Heart right ventricle (tissue), 16 donors: ENCODE measurements at regions not wholly inside any gene's neighbourhood (a gene's known extent, or its start where the extent isn't known, plus 50 kb on each side); places are given as distances from the start of the nearest gene placed in this dataset.

Experiments used
- ATAC-seq, 8 donors: fragments of 200-7000 bp; cut with Tn5 transposase; one replicate each; pipeline ENCODE4 v1.9.1; 2020; ENCODE audit warnings: mild to moderate bottlenecking in 8 of 8, moderate library complexity in 8 of 8, moderate number of reproducible peaks in 1 of 8
- DNase-seq, 2 donors: peaks; one replicate each; pipeline ENCODE4 v3.0.0-alpha.2; 2020
- H3K27ac ChIP-seq, 10 donors: fragments of 200-600 bp; sonication (generic) in 2 of 10; one replicate each; pipeline versions ENCODE4 v1.5.0 to v1.8.0; 2020 to 2022; ENCODE audit warnings: mild to moderate bottlenecking in 3 of 10
- H3K27me3 ChIP-seq, 7 donors: fragments of 200-600 bp; one replicate each; pipeline ENCODE4 v1.8.0; 2021 to 2022; ENCODE audit warnings: mild to moderate bottlenecking in 2 of 7
- H3K36me3 ChIP-seq, 9 donors: fragments of 200-600 bp; sonication (generic) in 1 of 9; one replicate each; pipeline versions ENCODE4 v1.5.0 to v1.8.0; 2020 to 2022; ENCODE audit warnings: mild to moderate bottlenecking in 2 of 9
- H3K4me1 ChIP-seq, 9 donors: fragments of 200-600 bp; sonication (generic) in 1 of 9; one replicate each; pipeline versions ENCODE4 v1.5.0 to v1.8.0; 2020 to 2022; ENCODE audit warnings: mild to moderate bottlenecking in 4 of 9
- H3K4me3 ChIP-seq, 10 donors: fragments of 200-600 bp; sonication (generic) in 2 of 10; one replicate each; pipeline versions ENCODE4 v1.5.0 to v1.8.0; 2020 to 2022; ENCODE audit warnings: mild to moderate bottlenecking in 7 of 10, moderate library complexity in 2 of 10
- H3K9me3 ChIP-seq, 11 donors: fragments of 200-600 bp in 10 of 11; sonication (generic) in 2 of 11; one replicate each; pipeline versions ENCODE4 v1.5.0 to v1.8.0; 2013 to 2022; ENCODE audit warnings: mild to moderate bottlenecking in 2 of 11, control low read depth in 1 of 11, moderate library complexity in 1 of 11
- WGBS, 2 donors: extraction: QIAGEN DNeasy Blood & Tissue Kit; methylation state at CpG; one replicate each; pipeline ENCODE4 v1.1.7; 2013; ENCODE audit warnings: inconsistent platforms in 1 of 2; 5-methylcytosine and 5-hydroxymethylcytosine counted together
- intact Hi-C, 10 donors: fragments of 100-400 bp; cut with DNase I; formaldehyde crosslinking; loops; one replicate each; pipeline versions ENCODE4 v1.11.1 to v1.14.2; 2022
- TF ChIP-seq, protein P1 (sequence below), 9 donors: fragments of 200-600 bp; sonication (generic) in 2 of 9; IDR thresholded peaks; one replicate each; pipeline versions ENCODE4 v1.5.0 to v1.8.0; 2021 to 2022; ENCODE audit warnings: antibody characterized with exemption in 9 of 9, mild to moderate bottlenecking in 5 of 9, moderate library complexity in 1 of 9
- donor health status: Arrhythmogenic right ventricular cardiomyopathy.
- donor health status: ischemic (EF 13 %, LVEDD 7.1; RV severe dilation, severe dysfunction).
- donor health status: healthy with polysubstance abuse.
- donor health status: DM: no; HTN: yes; CAD: no.
- donor health status: DM: no; HTN: no; CAD: no.
- donor health status: ischemic (EF 25% LVEDD 6.9; RV normal size, moderate dysfunction).
- donor health status: ischemic (EF 25% LVEDD 5.7; RV mildly dilated, moderate dysfunction).
- donor health status: healthy.
- donor health status: DM: yes; HTN: yes; CAD: no.
- donor health status: Ischemic cardiomyopathy.
- donor health status: ischemic (EF 35%, LVEDD 5.7; RV mildly dilated, moderate dysfunction).
- donor health status: nonischemic (EF 11% LVEDD 7.7; RV severe dilation, severe dysfunction).
- donor health status: DM: yes; HTN: yes; CAD: no.
- donor health status: PGD.
- donor health status: ischemic (EF 29% LVEDD 5.4; RV normal size, mild dysfunction).
- donor health status: nonischemic (EF 23%, LVEDD 6.1; RV moderate dilation, normal function).

DNA sequence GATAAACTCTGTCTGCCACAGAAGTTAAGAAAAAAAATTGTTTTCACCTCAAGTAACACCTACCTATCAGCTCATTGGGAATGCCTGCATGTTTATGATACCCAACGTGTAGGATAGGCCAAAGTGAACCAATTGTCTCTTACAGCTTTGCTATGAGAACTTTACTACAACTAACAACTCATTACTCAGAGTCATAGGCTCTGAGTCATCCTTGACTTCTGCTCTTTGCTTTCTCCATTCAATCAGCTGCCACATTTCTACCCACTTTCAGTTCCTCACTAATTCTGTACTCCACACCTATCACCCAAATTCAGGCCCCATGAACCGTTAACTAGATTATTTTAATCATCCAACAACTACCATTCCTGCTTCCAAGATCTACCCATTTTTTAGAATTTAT is 843.9 kb downstream of the TUSC7 start:
- Histone ChIP-seq H3K27me3 (no peaks in the 10 kb centered on the region), H3K36me3 (no peaks in the 10 kb centered on the region), H3K4me3 (no peak overlapping the region), H3K9me3 (no peaks in the 10 kb centered on the region), H3K27ac (no peak overlapping the region), H3K4me1 (no peaks in the 10 kb centered on the region)
- TF ChIP-seq, protein P1, sequence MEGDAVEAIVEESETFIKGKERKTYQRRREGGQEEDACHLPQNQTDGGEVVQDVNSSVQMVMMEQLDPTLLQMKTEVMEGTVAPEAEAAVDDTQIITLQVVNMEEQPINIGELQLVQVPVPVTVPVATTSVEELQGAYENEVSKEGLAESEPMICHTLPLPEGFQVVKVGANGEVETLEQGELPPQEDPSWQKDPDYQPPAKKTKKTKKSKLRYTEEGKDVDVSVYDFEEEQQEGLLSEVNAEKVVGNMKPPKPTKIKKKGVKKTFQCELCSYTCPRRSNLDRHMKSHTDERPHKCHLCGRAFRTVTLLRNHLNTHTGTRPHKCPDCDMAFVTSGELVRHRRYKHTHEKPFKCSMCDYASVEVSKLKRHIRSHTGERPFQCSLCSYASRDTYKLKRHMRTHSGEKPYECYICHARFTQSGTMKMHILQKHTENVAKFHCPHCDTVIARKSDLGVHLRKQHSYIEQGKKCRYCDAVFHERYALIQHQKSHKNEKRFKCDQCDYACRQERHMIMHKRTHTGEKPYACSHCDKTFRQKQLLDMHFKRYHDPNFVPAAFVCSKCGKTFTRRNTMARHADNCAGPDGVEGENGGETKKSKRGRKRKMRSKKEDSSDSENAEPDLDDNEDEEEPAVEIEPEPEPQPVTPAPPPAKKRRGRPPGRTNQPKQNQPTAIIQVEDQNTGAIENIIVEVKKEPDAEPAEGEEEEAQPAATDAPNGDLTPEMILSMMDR (IDR thresholded peaks at IDR 0.05), result no peak
- DNase-seq (no peak), ATAC-seq (no peak)
- 52 to 61% methylated on average over 2 of the region's 2 CpGs for WGBS, 2 donors
- intact Hi-C loops, result no loop called here

DNA sequence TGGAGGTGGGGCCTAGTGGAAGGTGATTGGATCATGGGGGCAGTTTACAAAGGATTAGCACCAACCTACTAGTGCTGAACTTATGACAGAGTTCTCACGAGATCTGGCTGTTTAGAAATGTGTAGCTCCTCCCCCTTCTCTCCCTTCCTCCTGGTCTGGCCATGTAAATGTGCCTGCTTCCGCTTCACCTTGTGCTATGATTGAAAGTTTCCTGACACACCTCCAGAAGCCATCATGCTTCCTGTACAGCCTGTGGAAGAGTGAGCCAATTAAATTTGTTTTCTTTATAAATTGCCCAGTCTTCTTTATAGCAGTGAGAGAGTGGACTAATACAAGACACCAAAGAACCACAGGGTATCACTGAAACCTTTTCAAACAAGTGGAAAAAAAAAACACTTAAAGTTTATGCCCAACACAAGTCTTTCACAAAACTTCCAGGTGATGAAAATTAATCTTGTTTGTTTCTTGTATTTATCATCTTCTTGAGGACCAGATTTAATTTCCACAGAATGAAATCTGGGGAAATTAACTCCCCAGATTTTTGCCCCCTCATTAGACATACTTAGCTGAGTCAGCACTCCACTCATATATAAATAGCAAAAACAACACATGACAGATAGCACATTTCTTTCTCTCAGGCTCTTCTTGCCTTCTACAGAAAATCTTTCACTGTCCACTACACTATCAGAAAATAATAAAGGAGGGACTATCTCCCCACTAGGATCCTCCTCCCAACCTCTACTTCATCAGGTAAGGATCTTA is 847.2 kb downstream of the TUSC7 start:
- ATAC-seq (no peak), DNase-seq (no peak)
- TF ChIP-seq, protein P1 (IDR thresholded peaks at IDR 0.05), result no peak
- Histone ChIP-seq H3K4me3 (no peak overlapping the region), H3K27me3 (no peaks in the 10 kb centered on the region), H3K9me3 (no peaks in the 10 kb centered on the region), H3K27ac (no peak overlapping the region), H3K4me1 (no peaks in the 10 kb centered on the region), H3K36me3 (no peaks in the 10 kb centered on the region)
- 69% methylated on average over 2 of the region's 2 CpGs for WGBS, 2 donors
- intact Hi-C loops, result no loop called here

DNA sequence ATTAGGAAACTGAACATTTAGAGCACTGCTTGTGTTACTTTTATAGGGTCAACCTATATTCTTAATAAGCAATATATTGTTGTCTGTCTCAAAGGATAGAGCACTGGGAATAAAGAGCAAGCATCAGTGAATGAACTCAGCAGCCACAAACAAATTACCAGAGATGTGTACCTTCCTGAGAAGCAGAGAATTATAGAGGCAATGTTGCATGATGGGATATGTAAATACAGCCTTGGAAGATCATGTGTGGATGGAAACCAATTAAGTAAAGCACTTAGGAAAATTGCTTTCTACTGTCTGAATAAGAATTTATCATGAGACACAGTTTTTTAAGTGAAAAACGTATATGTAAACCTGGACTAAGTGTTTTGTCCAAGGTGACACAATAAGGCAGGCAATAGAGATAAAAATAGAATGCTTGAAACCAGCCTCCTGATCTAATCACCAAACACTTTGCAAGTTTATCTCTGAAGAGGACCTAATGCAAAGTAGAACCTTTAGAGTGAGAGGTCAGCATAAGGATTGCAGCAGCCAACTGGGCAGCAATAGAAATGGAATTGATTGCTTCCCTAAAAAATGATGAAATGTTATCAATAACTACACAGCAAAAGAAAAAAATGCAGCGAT is 848.0 kb downstream of the TUSC7 start:
- intact Hi-C loops, result no loop called here
- no peak overlapping the region for H3K4me3 ChIP-seq
- TF ChIP-seq, protein P1 (IDR thresholded peaks at IDR 0.05), result no peak
- H3K36me3 ChIP-seq, result no peaks in the 10 kb centered on the region
- H3K9me3 ChIP-seq, result no peaks in the 10 kb centered on the region
- H3K27ac ChIP-seq, result no peak overlapping the region
- no peaks in the 10 kb centered on the region for H3K27me3 ChIP-seq
- ATAC-seq (no peak), DNase-seq (no peak)
- H3K4me1 ChIP-seq, result no peaks in the 10 kb centered on the region
- WGBS, 2 donors, result 56 to 60% methylated on average over 2 of the region's 2 CpGs

DNA sequence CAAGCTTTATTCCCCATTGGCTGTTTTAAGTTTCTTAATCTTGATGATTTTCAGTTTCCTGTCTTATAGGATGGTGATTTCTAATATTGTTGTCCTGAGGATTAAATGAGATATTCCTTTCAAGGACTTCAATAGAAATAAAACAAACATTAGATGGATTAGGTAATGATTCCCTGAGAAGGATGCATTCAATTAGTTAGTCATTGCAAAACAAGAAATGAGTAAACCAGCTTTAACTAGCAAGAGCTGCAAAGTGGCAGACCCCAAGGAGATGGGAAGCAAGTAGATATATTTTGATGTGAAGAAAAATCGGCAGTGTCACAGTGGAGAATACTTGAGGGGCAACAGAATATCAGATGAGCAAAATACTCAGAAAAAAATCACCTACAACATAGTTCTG is 849.1 kb downstream of the TUSC7 start:
- no peaks in the 10 kb centered on the region for H3K9me3 ChIP-seq
- no peak overlapping the region for H3K4me3 ChIP-seq
- H3K27ac ChIP-seq, result no peak overlapping the region
- no peaks in the 10 kb centered on the region for H3K27me3 ChIP-seq
- intact Hi-C loops, result no loop called here
- H3K4me1 ChIP-seq, result no peaks in the 10 kb centered on the region
- H3K36me3 ChIP-seq, result no peaks in the 10 kb centered on the region
- DNase-seq (no peak), ATAC-seq (no peak)
- TF ChIP-seq, protein P1 (IDR thresholded peaks at IDR 0.05), result no peak
- 74 to 79% methylated on average over 1 of the region's 1 CpG for WGBS, 2 donors
